Transverse colon (tissue), 4 donors: ENCODE measurements at regions not wholly inside any gene's neighbourhood (a gene's known extent, or its start where the extent isn't known, plus 50 kb on each side); places are given as distances from the start of the nearest gene placed in this dataset.

Experiments
- DNase-seq: peaks from one replicate; pipeline ENCODE4 v3.0.0-alpha.2; 2019
- H3K27ac ChIP-seq, 4 donors: fragments of 200-600 bp; sonication (generic); 2 replicates each; pipeline ENCODE4 v1.5.1; 2016 to 2018; ENCODE audit warnings: inconsistent platforms in 4 of 4
- H3K27me3 ChIP-seq: fragments of 200-600 bp; sonication (generic); 2 replicates; pipeline ENCODE4 v1.5.1; 2017; ENCODE audit warnings: inconsistent platforms
- H3K36me3 ChIP-seq, 4 donors: fragments of 200-600 bp; sonication (generic); 2 replicates each; pipeline ENCODE4 v1.5.1; 2017 to 2019; ENCODE audit warnings: inconsistent platforms in 4 of 4
- H3K4me1 ChIP-seq, 4 donors: fragments of 200-600 bp; sonication (generic); 2 replicates each; pipeline ENCODE4 v1.5.1; 2017 to 2020; ENCODE audit warnings: inconsistent platforms in 4 of 4
- H3K4me3 ChIP-seq, 4 donors: fragments of 200-600 bp; sonication (generic); 1 replicate in 1 of 4; 2 replicates in 3 of 4; pipeline versions ENCODE4 v1.5.1 to v1.6.1; 2017 to 2019; ENCODE audit warnings: inconsistent platforms in 4 of 4
- H3K9me3 ChIP-seq, 2 donors: fragments of 200-600 bp; sonication (generic); 2 replicates each; pipeline ENCODE4 v1.5.1; 2017 to 2019; ENCODE audit warnings: inconsistent platforms in 2 of 2
- CTCF ChIP-seq, 5 experiments: fragments of 200-600 bp in 3 of 5; fragments of 450-650 bp in 2 of 5; sonication (generic) in 3 of 5; IDR thresholded peaks; 1 replicate in 2 of 5; 2 replicates in 3 of 5; pipeline ENCODE4 v1.5.1; 2016 to 2017; ENCODE audit warnings: antibody characterized with exemption in 5 of 5, inconsistent platforms in 3 of 5, mild to moderate bottlenecking in 2 of 5, moderate library complexity in 1 of 5
- EP300 ChIP-seq: sonication (generic); formaldehyde crosslinking; IDR thresholded peaks from one replicate; pipeline ENCODE4 v1.6.1; 2017; ENCODE audit warnings: antibody characterized with exemption, low read depth
- POLR2A ChIP-seq: fragments of 450-650 bp; IDR thresholded peaks from one replicate; pipeline ENCODE4 v1.6.1; 2016; ENCODE audit warnings: antibody characterized with exemption, mild to moderate bottlenecking, moderate library complexity
- POLR2AphosphoS5 ChIP-seq, 3 donors: sonication (generic); formaldehyde crosslinking; IDR thresholded peaks; one replicate each; pipeline ENCODE4 v1.6.1; 2016; ENCODE audit warnings: antibody characterized with exemption in 3 of 3
- WGBS, 2 donors: methylation state at CpG; one replicate each; pipeline ENCODE4 v1.1.5; 2018; ENCODE audit warnings: low coverage in 1 of 2; 5-methylcytosine and 5-hydroxymethylcytosine counted together
- in situ Hi-C, 4 donors: fragments of 200-750 bp; cut with MboI; loops; one replicate each; pipeline versions ENCODE4 v1.15.0 to v1.15.1; 2017; ENCODE audit warnings: low sequenced_read_pairs in 3 of 4, low pct_ligation_motif_present in 1 of 4, low pct_unique_long_range_greater_than_20kb in 1 of 4
- intact Hi-C: fragments of 100-400 bp; cut with DNase I; formaldehyde crosslinking; loops from one replicate; pipeline ENCODE4 v1.15.1; 2023; ENCODE audit warnings: low total_unique reads

GRCh38 chr10:31601136-31601535 lies 282.1 kb downstream of the ZEB1 start:
- no peak overlapping the region for H3K4me3 ChIP-seq
- TF ChIP-seq CTCF (IDR thresholded peaks at IDR 0.05) (no peak), EP300 (no peak), POLR2AphosphoS5 (IDR thresholded peaks at IDR 0.05) (no peak), POLR2A (no peak)
- WGBS, 2 donors = 49 to 63% methylated on average over 2 to 3 of the region's 3 CpGs
- no peak overlapping the region for H3K27ac ChIP-seq
- no peaks in the 10 kb centered on the region for H3K36me3 ChIP-seq
- intact Hi-C loops = loop anchor here (10.0 kb wide), 1 partner anchor 286 kb away; the partner anchor contains the start of gene ZEB1
- no peak for DNase-seq
- H3K9me3 ChIP-seq = no peaks in the 10 kb centered on the region
- no peaks in the 10 kb centered on the region for H3K27me3 ChIP-seq
- in situ Hi-C loops = no loop called here
- H3K4me1 ChIP-seq = peaks cover 3 to 16% (median 12%) of the 10 kb centered on the region in 4 donors

- H3K36me3 ChIP-seq = no peaks in the 10 kb centered on the region
- H3K27ac ChIP-seq = peak overlapping the region in 1 of 4 donors; percentile 1
- intact Hi-C loops = loop anchor here (10.0 kb wide), 1 partner anchor 285 kb away; the partner anchor contains the start of gene ZEB1
Measured at GRCh38 chr10:31599626-31600504, 280.8 kb downstream of the ZEB1 start.

GRCh38 chr10:31596765-31597164 lies 277.7 kb downstream of the ZEB1 start:
- Histone ChIP-seq H3K4me1 (no peaks in the 10 kb centered on the region), H3K27me3 (no peaks in the 10 kb centered on the region), H3K27ac (no peak overlapping the region), H3K4me3 (no peak overlapping the region), H3K36me3 (no peaks in the 10 kb centered on the region), H3K9me3 (no peaks in the 10 kb centered on the region)
- DNase-seq = no peak
- no peak for TF ChIP-seq POLR2A
- TF ChIP-seq CTCF (IDR thresholded peaks at IDR 0.05) = no peak
- TF ChIP-seq POLR2AphosphoS5 (IDR thresholded peaks at IDR 0.05) = no peak
- TF ChIP-seq EP300 = no peak
- intact Hi-C loops = no loop called here
- 82 to 100% methylated on average over 1 to 2 of the region's 2 CpGs for WGBS, 2 donors
- in situ Hi-C loops = no loop called here

More at GRCh38 chr10:31599626-31600504, 280.8 kb downstream of the ZEB1 start:
- Histone ChIP-seq H3K4me1 (peaks cover 3 to 16% (median 12%) of the 10 kb centered on the region in 4 donors), H3K9me3 (no peaks in the 10 kb centered on the region), H3K4me3 (no peak overlapping the region), H3K27me3 (no peaks in the 10 kb centered on the region)
- 78% methylated on average over 4 to 9 of the region's 9 CpGs for WGBS, 2 donors
- in situ Hi-C loops = no loop called here
- TF ChIP-seq POLR2AphosphoS5 (IDR thresholded peaks at IDR 0.05) (no peak), CTCF (IDR thresholded peaks at IDR 0.05) (no peak), POLR2A (no peak), EP300 (no peak)
- no peak for DNase-seq

GRCh38 chr10:31595992-31596391 lies 277.0 kb downstream of the ZEB1 start:
- H3K4me3 ChIP-seq = no peak overlapping the region
- H3K9me3 ChIP-seq = no peaks in the 10 kb centered on the region
- H3K27me3 ChIP-seq = no peaks in the 10 kb centered on the region
- in situ Hi-C loops = no loop called here
- no peak for DNase-seq
- H3K36me3 ChIP-seq = no peaks in the 10 kb centered on the region
- WGBS, 2 donors = 80% methylated on average over 3 of the region's 3 CpGs; no CpG with 5 or more reads in 1 of the 2 donors
- no peaks in the 10 kb centered on the region for H3K4me1 ChIP-seq
- intact Hi-C loops = no loop called here
- TF ChIP-seq POLR2AphosphoS5 (IDR thresholded peaks at IDR 0.05) = no peak
- TF ChIP-seq POLR2A = no peak
- TF ChIP-seq EP300 = no peak
- TF ChIP-seq CTCF (IDR thresholded peaks at IDR 0.05) = no peak
- no peak overlapping the region for H3K27ac ChIP-seq
